ENCODE measurements at regions not wholly inside any gene's neighbourhood (a gene's known extent, or its start where the extent isn't known, plus 50 kb on each side); places are given as distances from the start of the nearest gene placed in this dataset.

- Histone ChIP-seq H3K36me3 (ENCODE audit: control insufficient read depth in 1 of 2, insufficient read depth in 2 of 2, low read length in 2 of 2) (no peaks in the 10 kb centered on the region), H3K27ac (ENCODE audit: low read depth, low read length) (no peak overlapping the region), H3K9ac (ENCODE audit: low read depth in 1 of 2, low read length in 2 of 2) (no peak overlapping the region)
These were observed 298.6 kb downstream of the ZNF536 start for GRCh38 chr19:30670562-30671366.

GRCh38 chr19:30670011-30670329 is 297.8 kb downstream of the ZNF536 start:
- H3K9ac ChIP-seq (ENCODE audit: low read depth in 1 of 2, low read length in 2 of 2) = no peak overlapping the region
- no peaks in the 10 kb centered on the region for H3K36me3 ChIP-seq (ENCODE audit: control insufficient read depth in 1 of 2, insufficient read depth in 2 of 2, low read length in 2 of 2)
- H3K27ac ChIP-seq (ENCODE audit: low read depth, low read length) = no peak overlapping the region
- H3K4me1 ChIP-seq (ENCODE audit: control insufficient read depth in 1 of 2, insufficient read depth in 2 of 2, low read length in 2 of 2) = no peaks in the 10 kb centered on the region
- H3K4me3 ChIP-seq (ENCODE audit: low read depth in 1 of 2, low read length in 2 of 2) = no peak overlapping the region
- peaks cover 0 to 4% of the 10 kb centered on the region in 2 donors for H3K27me3 ChIP-seq (ENCODE audit: control insufficient read depth in 1 of 2, insufficient read depth in 2 of 2, low read length in 2 of 2)
- H3K9me3 ChIP-seq (ENCODE audit: control insufficient read depth in 1 of 2, low read length in 2 of 2) = no peaks in the 10 kb centered on the region

More at GRCh38 chr19:30670562-30671366, 298.6 kb downstream of the ZNF536 start:
- H3K4me3 ChIP-seq (ENCODE audit: low read depth in 1 of 2, low read length in 2 of 2) = no peak overlapping the region
- no peaks in the 10 kb centered on the region for H3K4me1 ChIP-seq (ENCODE audit: control insufficient read depth in 1 of 2, insufficient read depth in 2 of 2, low read length in 2 of 2)
- H3K27me3 ChIP-seq (ENCODE audit: control insufficient read depth in 1 of 2, insufficient read depth in 2 of 2, low read length in 2 of 2) = peaks cover 0 to 4% of the 10 kb centered on the region in 2 donors
- no peaks in the 10 kb centered on the region for H3K9me3 ChIP-seq (ENCODE audit: control insufficient read depth in 1 of 2, low read length in 2 of 2)

- Histone ChIP-seq H3K9ac (ENCODE audit: low read depth in 1 of 2, low read length in 2 of 2) (no peak overlapping the region), H3K27ac (ENCODE audit: low read depth, low read length) (no peak overlapping the region), H3K9me3 (ENCODE audit: control insufficient read depth in 1 of 2, low read length in 2 of 2) (no peaks in the 10 kb centered on the region), H3K27me3 (ENCODE audit: control insufficient read depth in 1 of 2, insufficient read depth in 2 of 2, low read length in 2 of 2) (peaks cover 0 to 3% of the 10 kb centered on the region in 2 donors), H3K36me3 (ENCODE audit: control insufficient read depth in 1 of 2, insufficient read depth in 2 of 2, low read length in 2 of 2) (no peaks in the 10 kb centered on the region), H3K4me3 (ENCODE audit: low read depth in 1 of 2, low read length in 2 of 2) (no peak overlapping the region), H3K4me1 (ENCODE audit: control insufficient read depth in 1 of 2, insufficient read depth in 2 of 2, low read length in 2 of 2) (no peaks in the 10 kb centered on the region)
These were observed 297.3 kb downstream of the ZNF536 start for GRCh38 chr19:30669329-30670010.

GRCh38 chr19:30668521-30669155 is 296.5 kb downstream of the ZNF536 start:
- no peaks in the 10 kb centered on the region for H3K9me3 ChIP-seq (ENCODE audit: control insufficient read depth in 1 of 2, low read length in 2 of 2)
- no peak overlapping the region for H3K4me3 ChIP-seq (ENCODE audit: low read depth in 1 of 2, low read length in 2 of 2)
- H3K4me1 ChIP-seq (ENCODE audit: control insufficient read depth in 1 of 2, insufficient read depth in 2 of 2, low read length in 2 of 2) = no peaks in the 10 kb centered on the region
- no peaks in the 10 kb centered on the region for H3K36me3 ChIP-seq (ENCODE audit: control insufficient read depth in 1 of 2, insufficient read depth in 2 of 2, low read length in 2 of 2)
- no peaks in the 10 kb centered on the region for H3K27me3 ChIP-seq (ENCODE audit: control insufficient read depth in 1 of 2, insufficient read depth in 2 of 2, low read length in 2 of 2)
- H3K27ac ChIP-seq (ENCODE audit: low read depth, low read length) = no peak overlapping the region
- H3K9ac ChIP-seq (ENCODE audit: low read depth in 1 of 2, low read length in 2 of 2) = no peak overlapping the region

- Histone ChIP-seq H3K27me3 (ENCODE audit: control insufficient read depth in 1 of 2, insufficient read depth in 2 of 2, low read length in 2 of 2) (no peaks in the 10 kb centered on the region), H3K4me3 (ENCODE audit: low read depth in 1 of 2, low read length in 2 of 2) (no peak overlapping the region), H3K27ac (ENCODE audit: low read depth, low read length) (no peak overlapping the region), H3K9ac (ENCODE audit: low read depth in 1 of 2, low read length in 2 of 2) (no peak overlapping the region), H3K36me3 (ENCODE audit: control insufficient read depth in 1 of 2, insufficient read depth in 2 of 2, low read length in 2 of 2) (no peaks in the 10 kb centered on the region), H3K9me3 (ENCODE audit: control insufficient read depth in 1 of 2, low read length in 2 of 2) (no peaks in the 10 kb centered on the region), H3K4me1 (ENCODE audit: control insufficient read depth in 1 of 2, insufficient read depth in 2 of 2, low read length in 2 of 2) (no peaks in the 10 kb centered on the region)
These were observed 295.6 kb downstream of the ZNF536 start for GRCh38 chr19:30667746-30668145.

- Histone ChIP-seq H3K36me3 (ENCODE audit: control insufficient read depth in 1 of 2, insufficient read depth in 2 of 2, low read length in 2 of 2) (no peaks in the 10 kb centered on the region), H3K9me3 (ENCODE audit: control insufficient read depth in 1 of 2, low read length in 2 of 2) (no peaks in the 10 kb centered on the region), H3K9ac (ENCODE audit: low read depth in 1 of 2, low read length in 2 of 2) (no peak overlapping the region), H3K27me3 (ENCODE audit: control insufficient read depth in 1 of 2, insufficient read depth in 2 of 2, low read length in 2 of 2) (no peaks in the 10 kb centered on the region), H3K27ac (ENCODE audit: low read depth, low read length) (no peak overlapping the region), H3K4me1 (ENCODE audit: control insufficient read depth in 1 of 2, insufficient read depth in 2 of 2, low read length in 2 of 2) (no peaks in the 10 kb centered on the region), H3K4me3 (ENCODE audit: low read depth in 1 of 2, low read length in 2 of 2) (no peak overlapping the region)
These were observed 295.0 kb downstream of the ZNF536 start for GRCh38 chr19:30667227-30667626.

GRCh38 chr19:30666301-30666803 is 294.2 kb downstream of the ZNF536 start:
- no peaks in the 10 kb centered on the region for H3K36me3 ChIP-seq (ENCODE audit: control insufficient read depth in 1 of 2, insufficient read depth in 2 of 2, low read length in 2 of 2)
- H3K9me3 ChIP-seq (ENCODE audit: control insufficient read depth in 1 of 2, low read length in 2 of 2) = no peaks in the 10 kb centered on the region
- no peaks in the 10 kb centered on the region for H3K27me3 ChIP-seq (ENCODE audit: control insufficient read depth in 1 of 2, insufficient read depth in 2 of 2, low read length in 2 of 2)
- no peak overlapping the region for H3K4me3 ChIP-seq (ENCODE audit: low read depth in 1 of 2, low read length in 2 of 2)
- no peaks in the 10 kb centered on the region for H3K4me1 ChIP-seq (ENCODE audit: control insufficient read depth in 1 of 2, insufficient read depth in 2 of 2, low read length in 2 of 2)
- H3K9ac ChIP-seq (ENCODE audit: low read depth in 1 of 2, low read length in 2 of 2) = no peak overlapping the region
- H3K27ac ChIP-seq (ENCODE audit: low read depth, low read length) = no peak overlapping the region

- no peak overlapping the region for H3K4me3 ChIP-seq (ENCODE audit: low read depth in 1 of 2, low read length in 2 of 2)
- no peaks in the 10 kb centered on the region for H3K4me1 ChIP-seq (ENCODE audit: control insufficient read depth in 1 of 2, insufficient read depth in 2 of 2, low read length in 2 of 2)
- H3K27me3 ChIP-seq (ENCODE audit: control insufficient read depth in 1 of 2, insufficient read depth in 2 of 2, low read length in 2 of 2) = no peaks in the 10 kb centered on the region
- no peak overlapping the region for H3K9ac ChIP-seq (ENCODE audit: low read depth in 1 of 2, low read length in 2 of 2)
- H3K36me3 ChIP-seq (ENCODE audit: control insufficient read depth in 1 of 2, insufficient read depth in 2 of 2, low read length in 2 of 2) = no peaks in the 10 kb centered on the region
- no peaks in the 10 kb centered on the region for H3K9me3 ChIP-seq (ENCODE audit: control insufficient read depth in 1 of 2, low read length in 2 of 2)
- H3K27ac ChIP-seq (ENCODE audit: low read depth, low read length) = no peak overlapping the region
These were observed 293.3 kb downstream of the ZNF536 start for GRCh38 chr19:30665449-30665848.

- Histone ChIP-seq H3K9me3 (ENCODE audit: control insufficient read depth in 1 of 2, low read length in 2 of 2) (no peaks in the 10 kb centered on the region), H3K4me1 (ENCODE audit: control insufficient read depth in 1 of 2, insufficient read depth in 2 of 2, low read length in 2 of 2) (no peaks in the 10 kb centered on the region), H3K9ac (ENCODE audit: low read depth in 1 of 2, low read length in 2 of 2) (no peak overlapping the region), H3K36me3 (ENCODE audit: control insufficient read depth in 1 of 2, insufficient read depth in 2 of 2, low read length in 2 of 2) (no peaks in the 10 kb centered on the region), H3K4me3 (ENCODE audit: low read depth in 1 of 2, low read length in 2 of 2) (no peak overlapping the region), H3K27ac (ENCODE audit: low read depth, low read length) (no peak overlapping the region), H3K27me3 (ENCODE audit: control insufficient read depth in 1 of 2, insufficient read depth in 2 of 2, low read length in 2 of 2) (no peaks in the 10 kb centered on the region)
These were observed 291.5 kb downstream of the ZNF536 start for GRCh38 chr19:30663611-30664174.
